ENCODE measurements at regions not wholly inside any gene's neighbourhood (a gene's known extent, or its start where the extent isn't known, plus 50 kb on each side); places are given as distances from the start of the nearest gene placed in this dataset.

DNA sequence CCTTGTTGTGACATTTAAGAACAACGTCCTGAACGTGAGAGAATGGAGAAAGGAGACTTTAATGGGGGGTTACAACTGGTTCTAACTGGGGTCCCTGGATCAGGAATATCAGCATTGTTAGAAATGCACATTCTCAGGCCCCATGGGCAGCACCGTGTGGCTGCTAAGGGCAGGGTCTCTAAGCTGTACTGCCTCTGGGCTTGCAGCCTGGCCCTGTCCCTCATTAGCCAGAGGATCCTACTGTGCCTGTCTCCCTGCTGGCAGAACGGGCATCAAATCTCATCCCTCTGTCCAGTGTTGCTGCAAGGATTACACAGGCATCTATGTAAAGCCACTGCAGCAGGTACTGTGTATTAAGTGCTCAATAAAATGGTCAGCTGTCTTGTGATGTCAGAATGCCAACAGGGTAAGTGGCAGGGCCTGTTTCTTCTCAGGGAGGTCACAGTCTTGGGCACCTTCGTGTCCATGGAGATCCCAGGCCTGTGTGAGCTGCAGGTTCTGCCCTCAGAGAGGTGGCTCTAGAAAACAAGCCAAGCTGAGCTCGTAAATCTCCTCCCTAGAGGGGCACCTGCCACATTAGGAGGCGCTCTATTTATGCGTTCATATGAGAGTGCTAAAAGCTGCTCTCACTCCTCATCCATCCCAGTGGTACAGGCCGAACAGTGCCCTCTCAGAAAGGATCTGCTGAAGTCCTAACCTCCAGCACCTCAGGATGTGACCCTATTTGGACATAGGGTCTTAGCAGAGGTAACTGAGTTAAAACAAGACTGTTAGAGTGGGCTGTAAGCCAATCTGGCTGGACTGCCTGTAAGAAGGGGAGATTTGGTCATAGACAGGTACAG, 210.5 kb downstream of the GADD45G start:
- no peaks in the 10 kb centered on the region for H3F3A ChIP-seq (ENCODE audit: insufficient read depth, low read length)
- H3K79me2 ChIP-seq (ENCODE audit: insufficient read depth, low read length), result no peaks in the 10 kb centered on the region
- H3K4me1 ChIP-seq (ENCODE audit: insufficient read depth, low read length, severe bottlenecking), result no peaks in the 10 kb centered on the region
- H3K9me3 ChIP-seq (ENCODE audit: low read length), result no peaks in the 10 kb centered on the region
- no peak overlapping the region for H3K4me2 ChIP-seq (ENCODE audit: low read length)
- H3K27ac ChIP-seq (ENCODE audit: low read depth, low read length, poor library complexity, severe bottlenecking), result no peak overlapping the region
- no peak overlapping the region for H3K4me3 ChIP-seq (ENCODE audit: low read depth, low read length, poor library complexity, severe bottlenecking)
- H4K20me1 ChIP-seq (ENCODE audit: insufficient read depth, low read length), result no peaks in the 10 kb centered on the region
- H2AFZ ChIP-seq (ENCODE audit: low read length), result no peak overlapping the region
- H3K9ac ChIP-seq (ENCODE audit: low read length), result no peak overlapping the region
- H3K27me3 ChIP-seq (ENCODE audit: insufficient read depth, low read length), result 0 out of 2 replicates have a peak, but pooled peaks cover 3% of the 10 kb centered on the region
- no peaks in the 10 kb centered on the region for H3K9me2 ChIP-seq (ENCODE audit: low read depth, low read length)
- no peaks in the 10 kb centered on the region for H3K36me3 ChIP-seq (ENCODE audit: insufficient read depth, low read length)
- TF ChIP-seq, protein P1, sequence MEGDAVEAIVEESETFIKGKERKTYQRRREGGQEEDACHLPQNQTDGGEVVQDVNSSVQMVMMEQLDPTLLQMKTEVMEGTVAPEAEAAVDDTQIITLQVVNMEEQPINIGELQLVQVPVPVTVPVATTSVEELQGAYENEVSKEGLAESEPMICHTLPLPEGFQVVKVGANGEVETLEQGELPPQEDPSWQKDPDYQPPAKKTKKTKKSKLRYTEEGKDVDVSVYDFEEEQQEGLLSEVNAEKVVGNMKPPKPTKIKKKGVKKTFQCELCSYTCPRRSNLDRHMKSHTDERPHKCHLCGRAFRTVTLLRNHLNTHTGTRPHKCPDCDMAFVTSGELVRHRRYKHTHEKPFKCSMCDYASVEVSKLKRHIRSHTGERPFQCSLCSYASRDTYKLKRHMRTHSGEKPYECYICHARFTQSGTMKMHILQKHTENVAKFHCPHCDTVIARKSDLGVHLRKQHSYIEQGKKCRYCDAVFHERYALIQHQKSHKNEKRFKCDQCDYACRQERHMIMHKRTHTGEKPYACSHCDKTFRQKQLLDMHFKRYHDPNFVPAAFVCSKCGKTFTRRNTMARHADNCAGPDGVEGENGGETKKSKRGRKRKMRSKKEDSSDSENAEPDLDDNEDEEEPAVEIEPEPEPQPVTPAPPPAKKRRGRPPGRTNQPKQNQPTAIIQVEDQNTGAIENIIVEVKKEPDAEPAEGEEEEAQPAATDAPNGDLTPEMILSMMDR (IDR thresholded peaks at IDR 0.05; ENCODE audit: low read length), result no peak
- no peak for TF ChIP-seq EZH2 (IDR thresholded peaks at IDR 0.05; ENCODE audit: borderline replicate concordance, low read length)

DNA sequence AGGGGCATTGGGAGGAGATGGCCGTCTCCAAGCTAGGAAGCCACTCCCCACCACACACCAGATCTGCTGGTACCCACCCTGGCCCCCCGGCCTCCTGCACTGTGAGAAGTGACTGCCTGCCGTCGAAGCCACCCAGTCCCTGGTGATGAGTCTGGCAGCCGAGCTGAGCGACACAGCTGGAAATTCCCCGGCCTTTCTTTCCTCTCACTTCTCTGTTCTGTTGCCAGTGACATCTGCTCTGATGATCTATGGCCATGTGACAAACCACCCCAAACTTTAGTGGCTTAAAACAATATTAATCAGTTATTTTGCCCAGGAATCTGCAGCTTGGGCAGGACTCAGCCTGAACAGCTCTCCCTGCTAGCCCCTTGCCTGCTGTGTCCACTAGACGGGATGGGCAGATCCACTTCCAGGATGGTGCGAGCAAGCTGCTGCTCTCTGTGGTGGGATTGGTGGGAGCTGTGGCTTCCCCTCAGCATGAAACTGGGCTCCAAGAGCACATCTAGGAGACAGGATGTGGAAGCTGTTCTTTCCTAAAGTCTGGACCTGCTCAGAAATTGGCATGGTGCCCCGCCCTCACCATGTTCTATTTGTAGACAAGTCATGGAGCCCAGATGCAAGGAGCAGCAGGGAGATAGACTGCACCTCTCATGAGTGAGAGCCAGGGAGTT, 211.2 kb downstream of the GADD45G start:
- Histone ChIP-seq H4K20me1 (ENCODE audit: insufficient read depth, low read length) (no peaks in the 10 kb centered on the region), H3K27me3 (ENCODE audit: insufficient read depth, low read length) (0 out of 2 replicates have a peak, but pooled peaks cover 3% of the 10 kb centered on the region), H3K4me2 (ENCODE audit: low read length) (no peak overlapping the region), H3K9me2 (ENCODE audit: low read depth, low read length) (no peaks in the 10 kb centered on the region), H3K9ac (ENCODE audit: low read length) (no peak overlapping the region), H3K4me1 (ENCODE audit: insufficient read depth, low read length, severe bottlenecking) (no peaks in the 10 kb centered on the region), H3K27ac (ENCODE audit: low read depth, low read length, poor library complexity, severe bottlenecking) (no peak overlapping the region), H3K36me3 (ENCODE audit: insufficient read depth, low read length) (no peaks in the 10 kb centered on the region), H3F3A (ENCODE audit: insufficient read depth, low read length) (no peaks in the 10 kb centered on the region), H3K79me2 (ENCODE audit: insufficient read depth, low read length) (no peaks in the 10 kb centered on the region), H3K9me3 (ENCODE audit: low read length) (no peaks in the 10 kb centered on the region), H3K4me3 (ENCODE audit: low read depth, low read length, poor library complexity, severe bottlenecking) (no peak overlapping the region), H2AFZ (ENCODE audit: low read length) (no peak overlapping the region)
- no peak for TF ChIP-seq EZH2 (IDR thresholded peaks at IDR 0.05; ENCODE audit: borderline replicate concordance, low read length)
- TF ChIP-seq, protein P1 (IDR thresholded peaks at IDR 0.05; ENCODE audit: low read length), result no peak

DNA sequence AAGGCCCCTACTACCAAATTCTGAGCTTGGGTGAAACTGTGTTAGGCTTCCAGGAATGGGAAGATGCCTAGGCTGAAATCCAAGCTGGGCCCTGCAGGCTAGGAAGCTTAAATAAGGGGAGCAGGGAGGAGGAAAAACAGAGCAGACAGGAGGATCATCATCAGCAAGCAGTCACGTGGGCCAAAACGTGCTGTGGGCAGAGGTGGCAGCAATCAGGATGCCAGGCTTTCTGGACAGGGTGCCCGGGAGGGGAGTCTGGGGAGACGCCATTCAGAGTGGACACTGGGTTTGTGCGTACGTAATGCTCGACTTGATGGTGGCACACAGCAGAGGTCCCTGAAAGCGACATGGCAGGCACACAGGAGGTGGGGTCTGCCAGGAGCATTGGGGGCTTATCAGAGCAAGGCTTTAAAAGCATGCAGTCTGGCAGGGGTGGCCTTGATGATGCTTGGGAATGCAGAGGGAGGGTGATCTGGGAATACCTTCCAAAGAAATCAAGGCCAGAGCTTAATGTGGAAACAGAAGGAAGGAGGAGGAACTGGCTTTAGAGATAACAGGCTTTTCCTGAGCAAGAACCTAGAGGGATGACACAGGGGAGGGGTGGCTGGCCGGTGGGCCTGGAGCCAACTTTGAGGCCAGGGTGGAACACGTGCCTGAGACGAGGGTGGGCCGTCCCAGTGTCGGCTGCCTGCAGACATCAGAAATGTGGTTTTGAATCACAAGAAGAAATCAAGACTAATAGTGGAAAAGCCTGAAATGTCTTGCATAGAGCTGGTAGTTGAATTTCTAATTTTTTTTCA, 212.5 kb downstream of the GADD45G start:
- Histone ChIP-seq H3K27ac (ENCODE audit: low read depth, low read length, poor library complexity, severe bottlenecking) (no peak overlapping the region), H3K9ac (ENCODE audit: low read length) (no peak overlapping the region), H2AFZ (ENCODE audit: low read length) (no peak overlapping the region), H3K27me3 (ENCODE audit: insufficient read depth, low read length) (0 out of 2 replicates have a peak, but pooled peaks cover 3% of the 10 kb centered on the region), H3K79me2 (ENCODE audit: insufficient read depth, low read length) (no peaks in the 10 kb centered on the region), H3K4me3 (ENCODE audit: low read depth, low read length, poor library complexity, severe bottlenecking) (no peak overlapping the region), H3F3A (ENCODE audit: insufficient read depth, low read length) (no peaks in the 10 kb centered on the region), H3K9me2 (ENCODE audit: low read depth, low read length) (no peaks in the 10 kb centered on the region), H4K20me1 (ENCODE audit: insufficient read depth, low read length) (no peaks in the 10 kb centered on the region), H3K4me1 (ENCODE audit: insufficient read depth, low read length, severe bottlenecking) (no peaks in the 10 kb centered on the region), H3K36me3 (ENCODE audit: insufficient read depth, low read length) (no peaks in the 10 kb centered on the region), H3K4me2 (ENCODE audit: low read length) (no peak overlapping the region), H3K9me3 (ENCODE audit: low read length) (no peaks in the 10 kb centered on the region)
- no peak for TF ChIP-seq EZH2 (IDR thresholded peaks at IDR 0.05; ENCODE audit: borderline replicate concordance, low read length)
- TF ChIP-seq, protein P1 (IDR thresholded peaks at IDR 0.05; ENCODE audit: low read length), result no peak

Data from OCI-LY1 (cell line).